ENCODE measurements at regions not wholly inside any gene's neighbourhood (a gene's known extent, or its start where the extent isn't known, plus 50 kb on each side); places are given as distances from the start of the nearest gene placed in this dataset.
"Not testable (repeated sequence)": the region's sequence is repeated elsewhere in the genome, so short reads cannot be mapped to it uniquely, and the experiment has no call there.

GRCh38 chr16:85222155-85222863 lies 110.0 kb upstream of the CIBAR2 start:
- no peak for DNase-seq

- no peak for DNase-seq
These were observed 113.0 kb upstream of the CIBAR2 start for GRCh38 chr16:85225257-85225656.

DNA sequence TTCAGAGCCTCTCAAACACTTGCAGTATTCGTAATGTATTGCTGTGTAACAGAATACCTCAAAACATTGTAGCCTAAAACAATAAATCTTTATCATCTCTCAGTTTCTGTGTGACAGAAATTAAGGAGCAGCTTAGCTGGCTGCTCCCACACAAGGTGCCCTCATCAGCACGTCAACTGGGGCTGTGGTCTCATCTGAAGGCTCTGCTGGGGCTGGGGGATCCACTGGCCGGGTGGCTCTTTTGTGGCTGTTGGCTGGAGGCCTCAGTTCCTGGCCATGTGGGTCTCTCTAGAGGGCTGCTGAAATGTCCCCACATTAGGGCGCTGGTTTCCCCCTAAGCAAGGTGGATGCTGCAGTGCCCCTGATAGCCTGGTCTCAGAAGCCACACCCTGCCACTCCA lies 113.4 kb upstream of the CIBAR2 start:
- DNase-seq = no peak

- no peak for DNase-seq
These were observed 115.0 kb upstream of the CIBAR2 start for GRCh38 chr16:85227084-85227945.

DNA sequence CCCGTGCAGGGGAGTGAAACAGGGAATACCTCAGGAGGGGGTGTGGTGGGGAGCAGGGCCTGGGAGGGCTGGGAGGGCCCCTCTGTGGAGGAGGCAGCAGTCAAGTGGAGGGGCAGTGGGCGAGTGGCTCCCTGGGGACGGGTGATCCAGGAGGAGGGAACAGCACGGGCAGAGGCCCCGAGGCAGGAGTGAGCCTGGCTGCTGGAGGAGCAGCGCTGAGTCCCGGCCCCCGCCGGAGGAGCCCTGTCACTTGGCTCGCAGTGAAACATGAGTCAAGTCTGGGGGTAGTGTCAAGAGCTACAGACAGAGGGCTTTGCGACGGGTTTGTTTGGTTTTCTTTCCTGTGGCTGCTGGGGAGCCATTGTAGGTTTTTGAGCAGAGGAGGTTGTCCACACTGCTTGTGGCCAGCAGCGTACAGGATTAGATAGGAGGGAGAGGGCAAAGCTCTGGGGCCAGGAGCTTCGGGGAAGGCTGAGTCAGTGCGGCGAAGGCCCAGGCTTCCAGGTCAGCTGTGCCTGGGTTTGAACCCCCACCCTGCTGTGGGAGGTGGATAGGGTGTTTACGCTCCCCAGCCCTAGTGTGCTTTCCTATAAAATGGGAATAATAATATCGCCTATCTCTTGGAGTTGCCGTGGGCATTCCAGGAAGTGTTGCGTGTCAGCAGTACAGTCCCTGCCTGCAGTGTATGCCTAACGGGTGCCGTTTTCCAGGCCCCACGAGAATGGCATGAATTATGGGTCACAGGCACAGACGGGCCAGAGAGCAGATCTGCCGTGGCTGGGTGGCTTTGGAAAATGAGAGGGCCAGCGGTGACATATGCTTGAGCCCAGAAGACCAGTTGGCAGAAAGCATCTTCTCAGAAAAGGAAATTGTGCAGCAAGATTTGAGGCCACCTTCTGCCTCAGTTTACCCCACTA lies 115.9 kb upstream of the CIBAR2 start:
- no peak for DNase-seq

DNA sequence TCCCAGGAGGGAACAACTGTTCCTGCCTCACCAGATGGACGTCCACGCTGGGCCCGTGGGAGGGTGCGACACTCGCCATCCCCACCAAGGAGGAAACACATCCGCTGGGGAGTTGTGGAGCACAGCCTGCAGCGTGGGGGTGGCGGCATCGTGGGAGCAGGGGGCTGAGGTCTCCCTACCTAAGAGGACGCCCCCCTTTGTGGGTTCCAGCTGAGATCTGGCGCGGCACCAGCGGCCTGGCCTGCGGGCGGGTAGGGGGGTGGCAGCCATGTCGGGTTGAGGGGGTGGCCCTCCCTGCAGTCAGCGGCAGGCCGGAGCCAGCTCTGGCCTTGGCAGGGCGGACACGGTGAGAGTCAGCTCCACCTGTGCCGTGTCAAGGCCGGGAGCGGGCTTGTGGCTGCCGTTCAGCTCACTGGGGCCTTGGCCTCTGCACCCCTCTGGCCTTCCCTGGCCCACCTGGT lies 116.7 kb upstream of the CIBAR2 start:
- DNase-seq = no peak

GRCh38 chr16:85229869-85230462 lies 117.7 kb upstream of the CIBAR2 start:
- DNase-seq = no peak

- not testable (repeated sequence) for DNase-seq
These were observed 118.6 kb upstream of the CIBAR2 start for GRCh38 chr16:85230764-85231383.

- no peak for DNase-seq
These were observed 119.7 kb upstream of the CIBAR2 start for GRCh38 chr16:85231959-85232358.

DNA sequence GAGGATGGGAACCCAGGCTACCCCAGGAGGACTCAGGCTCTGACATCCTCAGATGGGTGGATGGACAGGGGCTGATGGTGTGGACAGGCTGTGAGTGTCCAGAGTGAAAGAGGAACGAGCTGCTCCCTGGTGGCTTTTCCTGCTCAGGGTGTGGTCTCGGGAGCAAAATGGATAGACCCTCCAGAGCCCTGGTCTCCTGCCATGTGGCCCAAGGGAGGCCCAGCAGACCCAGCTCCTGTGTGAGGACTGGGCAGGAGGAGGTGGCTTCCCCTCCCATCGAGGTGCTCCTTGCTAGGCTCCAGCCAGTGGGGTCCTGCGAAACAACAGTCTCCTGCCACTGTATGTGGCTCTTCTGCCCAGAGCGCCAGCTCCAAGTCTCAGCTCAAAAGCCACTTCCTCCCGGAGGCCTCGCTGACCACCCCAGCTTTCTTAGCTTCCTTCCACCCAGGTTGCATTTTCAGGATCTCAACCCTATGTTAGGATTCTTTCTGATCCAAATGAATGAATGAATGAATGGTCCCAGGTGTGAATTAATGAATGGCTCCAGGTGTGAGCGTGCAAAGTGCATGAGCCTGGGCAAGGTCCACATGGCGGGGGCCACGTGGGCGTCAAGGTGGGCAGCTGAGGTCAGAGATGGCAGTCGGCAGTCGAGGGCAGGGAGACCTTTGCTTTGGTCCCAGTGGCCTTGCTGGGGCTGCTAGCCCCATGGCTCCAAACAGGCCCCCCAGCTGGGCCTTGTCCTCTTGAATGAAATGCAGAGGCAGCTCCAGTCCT lies 120.3 kb upstream of the CIBAR2 start:
- no peak for DNase-seq

GRCh38 chr16:85233516-85233915 lies 121.2 kb upstream of the CIBAR2 start:
- no peak for DNase-seq

- DNase-seq = no peak
These were observed 122.3 kb upstream of the CIBAR2 start for GRCh38 chr16:85234310-85235204.

- no peak for DNase-seq
These were observed 123.9 kb upstream of the CIBAR2 start for GRCh38 chr16:85235991-85236817.

GRCh38 chr16:85236818-85237150 lies 124.5 kb upstream of the CIBAR2 start:
- DNase-seq = no peak

DNA sequence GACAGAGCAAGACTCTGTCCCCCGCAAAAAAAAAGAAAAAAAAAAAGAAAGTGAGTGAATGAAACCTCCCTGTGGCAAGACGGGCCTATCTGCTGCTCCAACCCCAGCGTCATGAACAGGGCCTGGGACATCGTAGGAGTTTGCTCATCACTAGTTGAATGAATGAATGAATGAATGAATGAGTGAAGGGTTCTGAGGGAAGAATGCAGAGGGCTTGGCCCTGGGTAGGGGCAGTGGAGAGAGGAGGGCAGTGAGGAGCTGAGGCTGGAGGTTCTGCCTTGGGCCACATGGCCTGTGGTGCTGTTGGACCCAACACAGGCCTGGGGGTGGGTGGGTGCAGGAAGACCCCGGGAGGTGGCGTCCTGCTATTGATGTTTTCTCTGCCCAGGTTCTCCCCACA lies 125.5 kb upstream of the CIBAR2 start:
- no peak for DNase-seq

- no peak for DNase-seq
These were observed 126.0 kb upstream of the CIBAR2 start for GRCh38 chr16:85238233-85238647.

DNA sequence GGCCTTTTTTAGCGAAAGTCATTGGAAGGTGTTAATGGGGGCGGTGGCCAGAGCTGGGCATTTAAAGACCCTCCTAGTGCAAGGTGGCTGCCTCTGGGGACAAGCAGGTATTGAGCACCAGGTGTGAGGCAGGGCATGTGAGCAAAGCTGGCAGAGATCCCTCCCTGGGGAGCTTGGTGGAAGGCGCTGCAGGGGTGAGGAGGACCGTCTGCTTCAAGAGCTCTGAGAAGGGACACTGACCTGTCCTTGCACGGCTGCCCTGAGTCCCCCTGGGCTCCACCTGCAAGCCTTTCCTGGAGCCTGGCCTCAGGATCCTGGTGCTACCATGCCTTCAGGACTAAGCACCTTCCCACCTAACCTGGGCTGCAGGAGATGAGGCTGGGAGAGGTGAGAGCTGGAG lies 127.0 kb upstream of the CIBAR2 start:
- DNase-seq = no peak

DNA sequence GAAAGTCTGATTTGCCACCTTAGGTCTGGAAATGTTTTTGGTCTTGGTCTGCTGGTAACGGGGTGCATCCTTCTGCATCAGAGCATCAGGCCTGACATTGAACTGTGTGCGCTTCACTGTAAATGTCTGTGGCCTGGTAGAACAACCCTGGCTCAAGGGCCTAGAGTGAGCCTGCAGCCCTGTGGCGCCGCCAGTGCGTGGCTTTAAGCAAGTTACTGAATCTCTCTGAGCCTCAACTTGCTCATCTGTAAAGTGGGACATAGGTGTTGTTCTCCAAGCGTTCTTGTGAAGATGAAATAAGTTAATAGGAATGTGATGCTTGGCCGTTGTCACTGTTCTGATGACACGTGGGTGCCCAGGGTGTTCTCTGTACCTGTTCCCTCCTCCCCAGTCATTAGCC lies 127.6 kb upstream of the CIBAR2 start:
- DNase-seq = no peak
